Astrocyte (in vitro differentiated cells and primary cell): ENCODE measurements at regions not wholly inside any gene's neighbourhood (a gene's known extent, or its start where the extent isn't known, plus 50 kb on each side); places are given as distances from the start of the nearest gene placed in this dataset.

Experiments used
- DNase-seq: peaks from one replicate; pipeline ENCODE4 v3.0.0-alpha.2; 2010; ENCODE audit warnings: low read depth
- FAIRE-seq: peaks from 2 replicates; lab custom pipeline; 2011; peaks lifted over from hg19 to GRCh38; lab: Jason Lieb, UNC
- H2AFZ ChIP-seq: 2 replicates; pipeline ENCODE4 v1.6.0; 2012; ENCODE audit warnings: low read depth, low read length, inconsistent platforms
- H3K27ac ChIP-seq: 2 replicates; pipeline ENCODE4 v1.5.1; 2011; ENCODE audit warnings: low read depth, low read length, inconsistent platforms
- H3K27me3 ChIP-seq: 2 replicates; pipeline ENCODE4 v1.6.0; 2011; ENCODE audit warnings: low read length, inconsistent platforms; ENCODE audit not compliant: insufficient read depth
- H3K36me3 ChIP-seq: 2 replicates; pipeline ENCODE4 v1.5.1; 2011; ENCODE audit warnings: low read length, inconsistent platforms; ENCODE audit not compliant: insufficient read depth
- H3K4me1 ChIP-seq: 2 replicates; pipeline ENCODE4 v1.5.1; 2011; ENCODE audit warnings: low read length, inconsistent platforms; ENCODE audit not compliant: insufficient read depth
- H3K4me2 ChIP-seq: 2 replicates; pipeline ENCODE4 v1.6.0; 2012; ENCODE audit warnings: low read length, inconsistent platforms
- H3K4me3 ChIP-seq: 2 replicates; pipeline ENCODE4 v1.5.1; 2011; ENCODE audit warnings: low read depth, mild to moderate bottlenecking, low read length, inconsistent platforms; ENCODE audit not compliant: insufficient read depth
- H3K79me2 ChIP-seq: 2 replicates; pipeline ENCODE4 v1.6.0; 2012; ENCODE audit warnings: mild to moderate bottlenecking, low read length, inconsistent platforms; ENCODE audit not compliant: insufficient read depth
- H3K9ac ChIP-seq: 2 replicates; pipeline ENCODE4 v1.6.0; 2012; ENCODE audit warnings: mild to moderate bottlenecking, low read length, inconsistent platforms
- H3K9me3 ChIP-seq: 2 replicates; pipeline ENCODE4 v1.5.1; 2012; ENCODE audit warnings: low read depth, mild to moderate bottlenecking, low read length, inconsistent platforms; ENCODE audit not compliant: insufficient read depth
- H4K20me1 ChIP-seq: 2 replicates; pipeline ENCODE4 v1.6.0; 2012; ENCODE audit warnings: low read length, inconsistent platforms; ENCODE audit not compliant: insufficient read depth
- H3K27ac Mint-ChIP-seq: one replicate; pipeline ENCODE4 v1.8.0; 2021; ENCODE audit warnings: mild to moderate bottlenecking, mixed read lengths; ENCODE audit not compliant: unreplicated experiment
- H3K27me3 Mint-ChIP-seq: one replicate; pipeline ENCODE4 v1.8.0; 2021; ENCODE audit warnings: low read depth, mixed read lengths; ENCODE audit not compliant: unreplicated experiment
- H3K36me3 Mint-ChIP-seq: one replicate; pipeline ENCODE4 v1.8.0; 2021; ENCODE audit warnings: low read depth, mixed read lengths; ENCODE audit not compliant: unreplicated experiment
- H3K4me1 Mint-ChIP-seq: one replicate; pipeline ENCODE4 v1.8.0; 2021; ENCODE audit warnings: low read depth, mixed read lengths; ENCODE audit not compliant: unreplicated experiment
- H3K4me3 Mint-ChIP-seq: one replicate; pipeline ENCODE4 v1.8.0; 2021; ENCODE audit warnings: mild to moderate bottlenecking, moderate library complexity, mixed read lengths; ENCODE audit not compliant: unreplicated experiment
- H3K9me3 Mint-ChIP-seq: one replicate; pipeline ENCODE4 v1.8.0; 2021; ENCODE audit warnings: mild to moderate bottlenecking, mixed read lengths; ENCODE audit not compliant: unreplicated experiment
- CTCF ChIP-seq: IDR thresholded peaks from 2 replicates; pipeline ENCODE4 v1.5.1; 2011; ENCODE audit warnings: low read depth, mild to moderate bottlenecking, inconsistent platforms, low read length, moderate library complexity; ENCODE audit not compliant: insufficient read depth
- EZH2 ChIP-seq: IDR thresholded peaks from 2 replicates; pipeline ENCODE4 v1.6.1; 2012; ENCODE audit warnings: mild to moderate bottlenecking, low read length, inconsistent platforms; ENCODE audit not compliant: insufficient read depth

- Histone ChIP-seq H3K36me3 (no peaks in the 10 kb centered on the region), H3K27ac (no peak overlapping the region), H4K20me1 (no peaks in the 10 kb centered on the region), H3K9me3 (no peaks in the 10 kb centered on the region), H3K4me1 (no peaks in the 10 kb centered on the region), H3K27me3 (no peaks in the 10 kb centered on the region), H3K9ac (no peak overlapping the region), H2AFZ (no peak overlapping the region), H3K4me2 (no peak overlapping the region), H3K79me2 (no peaks in the 10 kb centered on the region), H3K4me3 (no peak overlapping the region)
- FAIRE-seq = no peak
- no peak overlapping the region for H3K27ac Mint-ChIP-seq
- TF ChIP-seq CTCF (no peak), EZH2 (no peak)
- H3K36me3 Mint-ChIP-seq = no peaks in the 10 kb centered on the region
- H3K9me3 Mint-ChIP-seq = no peaks in the 10 kb centered on the region
- no peak for DNase-seq
- no peak overlapping the region for H3K4me3 Mint-ChIP-seq
- H3K27me3 Mint-ChIP-seq = no peaks in the 10 kb centered on the region
- H3K4me1 Mint-ChIP-seq = no peaks in the 10 kb centered on the region
Measured at GRCh38 chr18:68472701-68473295, 242.1 kb downstream of the TMX3 start.

- no peaks in the 10 kb centered on the region for H3K27me3 Mint-ChIP-seq
- FAIRE-seq (no peak), DNase-seq (no peak)
- peaks cover 2% of the 10 kb centered on the region for H3K4me1 Mint-ChIP-seq
- H3K27ac Mint-ChIP-seq = no peak overlapping the region
- Histone ChIP-seq H3K4me3 (no peak overlapping the region), H3K9me3 (no peaks in the 10 kb centered on the region), H3K9ac (no peak overlapping the region), H3K36me3 (no peaks in the 10 kb centered on the region), H3K27ac (no peak overlapping the region), H3K79me2 (no peaks in the 10 kb centered on the region), H2AFZ (no peak overlapping the region), H4K20me1 (no peaks in the 10 kb centered on the region), H3K4me1 (no peaks in the 10 kb centered on the region), H3K4me2 (no peak overlapping the region), H3K27me3 (no peaks in the 10 kb centered on the region)
- no peak overlapping the region for H3K4me3 Mint-ChIP-seq
- H3K36me3 Mint-ChIP-seq = no peaks in the 10 kb centered on the region
- TF ChIP-seq EZH2 (no peak), CTCF (no peak)
- H3K9me3 Mint-ChIP-seq = no peaks in the 10 kb centered on the region
Measured at GRCh38 chr18:68469049-68469625, 245.8 kb downstream of the TMX3 start.

GRCh38 chr18:68467957-68468356, 247.0 kb downstream of the TMX3 start:
- Mint-ChIP-seq H3K4me1 (peaks cover 2% of the 10 kb centered on the region), H3K36me3 (no peaks in the 10 kb centered on the region), H3K27me3 (no peaks in the 10 kb centered on the region), H3K4me3 (no peak overlapping the region), H3K9me3 (no peaks in the 10 kb centered on the region), H3K27ac (no peak overlapping the region)
- Histone ChIP-seq H3K36me3 (no peaks in the 10 kb centered on the region), H3K9ac (no peak overlapping the region), H3K27me3 (no peaks in the 10 kb centered on the region), H4K20me1 (no peaks in the 10 kb centered on the region), H3K4me2 (no peak overlapping the region), H3K4me3 (no peak overlapping the region), H3K9me3 (no peaks in the 10 kb centered on the region), H3K4me1 (no peaks in the 10 kb centered on the region), H2AFZ (no peak overlapping the region), H3K79me2 (no peaks in the 10 kb centered on the region), H3K27ac (no peak overlapping the region)
- DNase-seq (no peak), FAIRE-seq (no peak)
- no peak for TF ChIP-seq EZH2
- TF ChIP-seq CTCF = no peak
